GM20000 (cell line): ENCODE measurements at regions not wholly inside any gene's neighbourhood (a gene's known extent, or its start where the extent isn't known, plus 50 kb on each side); places are given as distances from the start of the nearest gene placed in this dataset.
"Not testable (repeated sequence)": the region's sequence is repeated elsewhere in the genome, so short reads cannot be mapped to it uniquely, and the experiment has no call there.

Source experiments
- DNase-seq: peaks from one replicate; pipeline ENCODE4 v3.0.0; 2012; ENCODE audit warnings: low spot score
- CTCF ChIP-seq: IDR thresholded peaks from 2 replicates; pipeline ENCODE4 v1.5.1; 2012; ENCODE audit warnings: mild to moderate bottlenecking, control low read depth; ENCODE audit errors: extremely low read depth, missing control alignments

- no peak for DNase-seq
- no peak for TF ChIP-seq CTCF
Observed at GRCh38 chr14:50030036-50030435, 86.3 kb downstream of the VCPKMT start.

- not testable (repeated sequence) for DNase-seq
Observed at GRCh38 chr14:50030911-50031310, 85.5 kb downstream of the VCPKMT start.

GRCh38 chr14:50031602-50032313 is 84.6 kb downstream of the VCPKMT start:
- DNase-seq, result no peak
- TF ChIP-seq CTCF, result no peak

GRCh38 chr14:50032462-50033167 is 83.8 kb downstream of the VCPKMT start:
- not testable (repeated sequence) for DNase-seq

GRCh38 chr14:50035214-50035613 is 81.2 kb downstream of the VCPKMT start:
- no peak for DNase-seq
- no peak for TF ChIP-seq CTCF

- TF ChIP-seq CTCF, result no peak
- DNase-seq, result no peak
Observed at GRCh38 chr14:50036211-50036610, 80.2 kb downstream of the VCPKMT start.

- no peak for DNase-seq
- TF ChIP-seq CTCF, result no peak
Observed at GRCh38 chr14:50036637-50037036, 79.7 kb downstream of the VCPKMT start.

GRCh38 chr14:50037240-50037639 is 79.1 kb downstream of the VCPKMT start:
- no peak for DNase-seq
- TF ChIP-seq CTCF, result no peak
